Transverse colon (tissue), 4 donors: ENCODE measurements at regions not wholly inside any gene's neighbourhood (a gene's known extent, or its start where the extent isn't known, plus 50 kb on each side); places are given as distances from the start of the nearest gene placed in this dataset.

Experiments
- DNase-seq: peaks from one replicate; pipeline ENCODE4 v3.0.0-alpha.2; 2019
- H3K27ac ChIP-seq, 4 donors: fragments of 200-600 bp; sonication (generic); 2 replicates each; pipeline ENCODE4 v1.5.1; 2016 to 2018; ENCODE audit warnings: inconsistent platforms in 4 of 4
- H3K27me3 ChIP-seq: fragments of 200-600 bp; sonication (generic); 2 replicates; pipeline ENCODE4 v1.5.1; 2017; ENCODE audit warnings: inconsistent platforms
- H3K36me3 ChIP-seq, 4 donors: fragments of 200-600 bp; sonication (generic); 2 replicates each; pipeline ENCODE4 v1.5.1; 2017 to 2019; ENCODE audit warnings: inconsistent platforms in 4 of 4
- H3K4me1 ChIP-seq, 4 donors: fragments of 200-600 bp; sonication (generic); 2 replicates each; pipeline ENCODE4 v1.5.1; 2017 to 2020; ENCODE audit warnings: inconsistent platforms in 4 of 4
- H3K4me3 ChIP-seq, 4 donors: fragments of 200-600 bp; sonication (generic); 1 replicate in 1 of 4; 2 replicates in 3 of 4; pipeline versions ENCODE4 v1.5.1 to v1.6.1; 2017 to 2019; ENCODE audit warnings: inconsistent platforms in 4 of 4
- H3K9me3 ChIP-seq, 2 donors: fragments of 200-600 bp; sonication (generic); 2 replicates each; pipeline ENCODE4 v1.5.1; 2017 to 2019; ENCODE audit warnings: inconsistent platforms in 2 of 2
- CTCF ChIP-seq, 5 experiments: fragments of 200-600 bp in 3 of 5; fragments of 450-650 bp in 2 of 5; sonication (generic) in 3 of 5; IDR thresholded peaks; 1 replicate in 2 of 5; 2 replicates in 3 of 5; pipeline ENCODE4 v1.5.1; 2016 to 2017; ENCODE audit warnings: antibody characterized with exemption in 5 of 5, inconsistent platforms in 3 of 5, mild to moderate bottlenecking in 2 of 5, moderate library complexity in 1 of 5
- EP300 ChIP-seq: sonication (generic); formaldehyde crosslinking; IDR thresholded peaks from one replicate; pipeline ENCODE4 v1.6.1; 2017; ENCODE audit warnings: antibody characterized with exemption, low read depth
- POLR2A ChIP-seq: fragments of 450-650 bp; IDR thresholded peaks from one replicate; pipeline ENCODE4 v1.6.1; 2016; ENCODE audit warnings: antibody characterized with exemption, mild to moderate bottlenecking, moderate library complexity
- POLR2AphosphoS5 ChIP-seq, 3 donors: sonication (generic); formaldehyde crosslinking; IDR thresholded peaks; one replicate each; pipeline ENCODE4 v1.6.1; 2016; ENCODE audit warnings: antibody characterized with exemption in 3 of 3
- WGBS, 2 donors: methylation state at CpG; one replicate each; pipeline ENCODE4 v1.1.5; 2018; ENCODE audit warnings: low coverage in 1 of 2; 5-methylcytosine and 5-hydroxymethylcytosine counted together
- in situ Hi-C, 4 donors: fragments of 200-750 bp; cut with MboI; loops; one replicate each; pipeline versions ENCODE4 v1.15.0 to v1.15.1; 2017; ENCODE audit warnings: low sequenced_read_pairs in 3 of 4, low pct_ligation_motif_present in 1 of 4, low pct_unique_long_range_greater_than_20kb in 1 of 4
- intact Hi-C: fragments of 100-400 bp; cut with DNase I; formaldehyde crosslinking; loops from one replicate; pipeline ENCODE4 v1.15.1; 2023; ENCODE audit warnings: low total_unique reads

GRCh38 chr14:76312821-76313220 is 63.1 kb upstream of the ESRRB start:
- Histone ChIP-seq H3K4me1 (no peaks in the 10 kb centered on the region), H3K9me3 (no peaks in the 10 kb centered on the region), H3K27me3 (peaks cover 24% of the 10 kb centered on the region), H3K36me3 (no peaks in the 10 kb centered on the region), H3K4me3 (no peak overlapping the region), H3K27ac (no peak overlapping the region)
- intact Hi-C loops (loop anchor here (1.0 kb wide), 1 partner anchor 35 kb away; no protein-coding TSS in a partner anchor), in situ Hi-C loops (no loop called here)
- WGBS, 2 donors = 64 to 90% methylated on average over 2 to 4 of the region's 4 CpGs
- TF ChIP-seq EP300 (no peak), POLR2AphosphoS5 (IDR thresholded peaks at IDR 0.05) (no peak), CTCF (IDR thresholded peaks at IDR 0.05) (no peak), POLR2A (no peak)
- no peak for DNase-seq

- H3K36me3 ChIP-seq = no peaks in the 10 kb centered on the region
- in situ Hi-C loops (no loop called here), intact Hi-C loops (no loop called here)
- TF ChIP-seq POLR2A (no peak), EP300 (no peak), POLR2AphosphoS5 (IDR thresholded peaks at IDR 0.05) (no peak), CTCF (IDR thresholded peaks at IDR 0.05) (no peak)
- no peak for DNase-seq
- no peak overlapping the region for H3K27ac ChIP-seq
- H3K27me3 ChIP-seq = peaks cover 24% of the 10 kb centered on the region
- no peak overlapping the region for H3K4me3 ChIP-seq
- H3K9me3 ChIP-seq = no peaks in the 10 kb centered on the region
- no peaks in the 10 kb centered on the region for H3K4me1 ChIP-seq
- 32 to 56% methylated on average over 2 to 4 of the region's 4 CpGs for WGBS, 2 donors
These were observed 62.6 kb upstream of the ESRRB start for GRCh38 chr14:76313303-76313702.

- H3K4me3 ChIP-seq = no peak overlapping the region
- no peak for DNase-seq
- 31 to 59% methylated on average over 2 to 3 of the region's 3 CpGs for WGBS, 2 donors
- intact Hi-C loops = no loop called here
- H3K27me3 ChIP-seq = peaks cover 24% of the 10 kb centered on the region
- TF ChIP-seq EP300 = no peak
- no peak for TF ChIP-seq POLR2AphosphoS5 (IDR thresholded peaks at IDR 0.05)
- TF ChIP-seq POLR2A = no peak
- TF ChIP-seq CTCF (IDR thresholded peaks at IDR 0.05) = no peak
- no peaks in the 10 kb centered on the region for H3K36me3 ChIP-seq
- no peaks in the 10 kb centered on the region for H3K4me1 ChIP-seq
- H3K27ac ChIP-seq = no peak overlapping the region
- no peaks in the 10 kb centered on the region for H3K9me3 ChIP-seq
- in situ Hi-C loops = no loop called here
These were observed 62.1 kb upstream of the ESRRB start for GRCh38 chr14:76313852-76314251.

GRCh38 chr14:76314521-76315034 is 61.4 kb upstream of the ESRRB start:
- Histone ChIP-seq H3K27ac (no peak overlapping the region), H3K9me3 (no peaks in the 10 kb centered on the region), H3K36me3 (no peaks in the 10 kb centered on the region), H3K4me1 (no peaks in the 10 kb centered on the region), H3K4me3 (no peak overlapping the region), H3K27me3 (peaks cover 19% of the 10 kb centered on the region)
- intact Hi-C loops (no loop called here), in situ Hi-C loops (no loop called here)
- 75% methylated on average over 7 of the region's 7 CpGs; no CpG with 5 or more reads in 1 of the 2 donors for WGBS, 2 donors
- DNase-seq = no peak
- no peak for TF ChIP-seq CTCF (IDR thresholded peaks at IDR 0.05)
- no peak for TF ChIP-seq POLR2AphosphoS5 (IDR thresholded peaks at IDR 0.05)
- no peak for TF ChIP-seq EP300
- TF ChIP-seq POLR2A = no peak
